HG03520 (cell line): ENCODE measurements at regions not wholly inside any gene's neighbourhood (a gene's known extent, or its start where the extent isn't known, plus 50 kb on each side); places are given as distances from the start of the nearest gene placed in this dataset.
"Not testable (repeated sequence)": the region's sequence is repeated elsewhere in the genome, so short reads cannot be mapped to it uniquely, and the experiment has no call there.

Experiments used
- ATAC-seq: cut with Tn5 transposase; IDR thresholded peaks from one replicate; pipeline ENCODE4 v1.9.1; 2021; ENCODE audit warnings: mild to moderate bottlenecking, moderate library complexity; ENCODE audit not compliant: unreplicated experiment

DNA sequence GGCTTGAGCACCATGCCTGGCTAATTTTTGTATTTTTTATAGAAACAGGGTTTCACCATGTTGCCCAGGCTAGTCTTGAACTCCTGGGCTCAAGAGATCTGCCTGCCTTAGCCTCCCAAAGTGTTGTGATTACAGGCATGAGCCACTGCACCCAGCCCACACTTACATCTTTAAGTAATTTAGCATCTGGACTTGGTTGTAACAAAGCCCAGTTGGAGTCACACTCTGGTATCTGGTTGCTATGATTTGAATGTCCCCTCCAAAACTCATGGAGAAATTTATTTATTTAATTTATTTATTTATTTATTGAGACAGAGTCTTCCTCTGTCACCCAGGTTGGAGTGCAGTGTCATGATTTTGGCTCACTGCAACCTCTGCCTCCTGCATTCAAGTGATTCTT is 52.7 kb upstream of the TSC22D1 start:
- not testable (repeated sequence) for ATAC-seq

DNA sequence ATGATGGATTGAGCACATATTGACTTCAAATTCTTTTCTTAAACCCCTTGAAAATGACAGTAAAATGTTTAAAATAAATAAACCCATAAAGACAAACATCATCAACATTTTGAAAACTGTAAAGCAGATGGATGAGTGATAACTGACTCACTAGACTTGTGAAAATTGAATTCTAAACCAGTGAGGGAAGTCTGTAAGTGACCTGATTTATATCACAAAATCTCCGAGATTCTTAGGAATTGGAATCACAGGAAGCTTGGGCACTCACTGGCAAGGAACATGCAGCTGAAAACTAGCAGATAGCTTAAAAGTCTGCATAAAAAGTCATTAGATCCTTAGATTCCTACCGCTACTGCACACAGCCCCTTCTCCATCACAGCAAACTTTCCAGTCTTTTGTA is 51.3 kb upstream of the TSC22D1 start:
- no peak for ATAC-seq

DNA sequence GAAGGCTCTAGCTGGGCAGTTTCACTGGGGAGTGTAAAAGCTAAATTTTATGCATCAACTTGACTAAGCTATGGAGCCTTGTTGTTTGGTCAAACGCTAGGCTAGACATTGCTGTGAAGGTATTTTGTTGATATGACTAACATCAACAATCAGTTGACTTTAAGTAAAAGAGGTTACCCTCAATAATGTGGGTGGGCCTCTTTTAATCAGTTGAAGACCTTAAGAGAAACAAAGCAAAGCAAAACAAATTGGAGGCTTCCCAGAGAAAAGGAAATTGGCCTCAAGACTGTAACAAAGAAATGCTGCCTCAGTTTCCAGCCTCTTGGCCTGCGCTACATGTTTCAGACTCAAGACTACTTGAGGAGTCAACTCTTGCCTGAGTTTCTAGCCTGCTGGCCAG is 50.0 kb upstream of the TSC22D1 start:
- ATAC-seq, result no peak
